GM12865 (cell line): ENCODE measurements at regions not wholly inside any gene's neighbourhood (a gene's known extent, or its start where the extent isn't known, plus 50 kb on each side); places are given as distances from the start of the nearest gene placed in this dataset.

ENCODE experiments used
- DNase-seq: peaks from one replicate; pipeline ENCODE4 v3.0.0; 2010; ENCODE audit warnings: low read depth
- H3K4me3 ChIP-seq: 2 replicates; pipeline ENCODE4 v1.5.1; 2011; ENCODE audit warnings: mild to moderate bottlenecking, low read depth, low read length, control low read depth
- TF ChIP-seq, protein P1 (sequence below): IDR thresholded peaks from 2 replicates; pipeline ENCODE4 v1.5.1; 2011; ENCODE audit warnings: low read length, control low read depth, low read depth, inconsistent platforms; ENCODE audit not compliant: insufficient read depth; ENCODE audit errors: missing control alignments

GRCh38 chr17:77376795-77377709 is 236.3 kb downstream of the SEC14L1 start:
- DNase-seq = no peak
- no peak overlapping the region for H3K4me3 ChIP-seq
- TF ChIP-seq, protein P1, sequence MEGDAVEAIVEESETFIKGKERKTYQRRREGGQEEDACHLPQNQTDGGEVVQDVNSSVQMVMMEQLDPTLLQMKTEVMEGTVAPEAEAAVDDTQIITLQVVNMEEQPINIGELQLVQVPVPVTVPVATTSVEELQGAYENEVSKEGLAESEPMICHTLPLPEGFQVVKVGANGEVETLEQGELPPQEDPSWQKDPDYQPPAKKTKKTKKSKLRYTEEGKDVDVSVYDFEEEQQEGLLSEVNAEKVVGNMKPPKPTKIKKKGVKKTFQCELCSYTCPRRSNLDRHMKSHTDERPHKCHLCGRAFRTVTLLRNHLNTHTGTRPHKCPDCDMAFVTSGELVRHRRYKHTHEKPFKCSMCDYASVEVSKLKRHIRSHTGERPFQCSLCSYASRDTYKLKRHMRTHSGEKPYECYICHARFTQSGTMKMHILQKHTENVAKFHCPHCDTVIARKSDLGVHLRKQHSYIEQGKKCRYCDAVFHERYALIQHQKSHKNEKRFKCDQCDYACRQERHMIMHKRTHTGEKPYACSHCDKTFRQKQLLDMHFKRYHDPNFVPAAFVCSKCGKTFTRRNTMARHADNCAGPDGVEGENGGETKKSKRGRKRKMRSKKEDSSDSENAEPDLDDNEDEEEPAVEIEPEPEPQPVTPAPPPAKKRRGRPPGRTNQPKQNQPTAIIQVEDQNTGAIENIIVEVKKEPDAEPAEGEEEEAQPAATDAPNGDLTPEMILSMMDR = no peak

- no peak for DNase-seq
- TF ChIP-seq, protein P1 = no peak
- H3K4me3 ChIP-seq = no peak overlapping the region
Measured at GRCh38 chr17:77377710-77378235, 237.0 kb downstream of the SEC14L1 start.

DNA sequence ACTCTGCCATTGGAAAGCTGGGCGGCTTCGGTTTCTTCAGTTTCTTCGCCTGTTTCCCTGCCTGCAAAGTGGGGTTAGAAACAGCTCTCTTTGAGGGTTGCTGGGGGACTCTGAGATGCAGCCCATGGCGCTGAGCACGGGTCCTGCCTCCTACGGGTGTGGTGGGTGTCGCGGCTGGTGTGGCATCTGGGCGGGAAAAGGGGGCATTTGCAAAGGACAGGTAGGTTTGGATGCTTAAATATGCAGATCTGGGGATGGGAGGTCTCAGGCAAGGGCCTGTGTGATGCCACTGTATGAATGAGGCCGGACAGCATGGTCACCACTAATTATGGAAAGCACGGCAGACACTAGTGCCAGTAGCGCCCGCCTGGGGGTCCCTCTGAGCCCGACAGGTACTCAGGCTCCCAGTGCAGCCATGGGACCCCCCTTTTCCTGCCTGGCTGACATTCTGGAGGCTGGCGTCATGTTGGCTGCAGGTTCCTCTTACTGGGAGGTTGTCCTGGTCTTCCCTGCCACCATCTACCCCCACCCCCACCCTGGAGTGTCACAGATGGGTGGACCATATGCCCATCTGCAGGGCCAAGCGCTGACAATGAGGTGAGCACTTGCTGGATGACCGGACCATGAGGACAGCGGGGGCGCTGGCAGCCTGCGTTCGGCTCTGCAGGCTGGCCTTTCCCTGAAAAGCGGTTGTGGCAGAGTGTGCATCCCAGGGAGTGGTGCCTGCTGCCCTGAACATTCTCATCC is 237.7 kb downstream of the SEC14L1 start:
- DNase-seq = no peak
- TF ChIP-seq, protein P1 = no peak
- H3K4me3 ChIP-seq = no peak overlapping the region

DNA sequence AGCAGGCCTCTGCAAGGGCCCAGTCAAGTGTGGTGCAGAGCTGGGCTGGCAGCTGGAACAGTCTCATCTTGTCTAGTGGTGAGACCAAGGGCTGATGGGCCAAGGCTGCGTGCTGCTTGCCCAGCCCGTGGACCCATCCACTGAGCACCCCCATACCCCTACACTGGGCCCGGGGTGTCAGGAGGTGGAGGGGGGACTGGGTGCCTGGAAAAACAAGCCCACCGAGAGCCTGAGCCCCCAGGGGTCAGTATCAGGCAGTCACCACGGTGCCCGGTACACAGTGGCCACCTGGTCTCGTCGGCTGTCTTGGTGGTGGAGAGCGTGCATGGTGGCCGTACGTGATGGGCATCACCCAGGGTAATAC is 238.3 kb downstream of the SEC14L1 start:
- DNase-seq = no peak
- TF ChIP-seq, protein P1 = no peak
- H3K4me3 ChIP-seq = no peak overlapping the region

- DNase-seq = no peak
- TF ChIP-seq, protein P1 = no peak
Measured at GRCh38 chr17:77379832-77380231, 239.1 kb downstream of the SEC14L1 start.

DNA sequence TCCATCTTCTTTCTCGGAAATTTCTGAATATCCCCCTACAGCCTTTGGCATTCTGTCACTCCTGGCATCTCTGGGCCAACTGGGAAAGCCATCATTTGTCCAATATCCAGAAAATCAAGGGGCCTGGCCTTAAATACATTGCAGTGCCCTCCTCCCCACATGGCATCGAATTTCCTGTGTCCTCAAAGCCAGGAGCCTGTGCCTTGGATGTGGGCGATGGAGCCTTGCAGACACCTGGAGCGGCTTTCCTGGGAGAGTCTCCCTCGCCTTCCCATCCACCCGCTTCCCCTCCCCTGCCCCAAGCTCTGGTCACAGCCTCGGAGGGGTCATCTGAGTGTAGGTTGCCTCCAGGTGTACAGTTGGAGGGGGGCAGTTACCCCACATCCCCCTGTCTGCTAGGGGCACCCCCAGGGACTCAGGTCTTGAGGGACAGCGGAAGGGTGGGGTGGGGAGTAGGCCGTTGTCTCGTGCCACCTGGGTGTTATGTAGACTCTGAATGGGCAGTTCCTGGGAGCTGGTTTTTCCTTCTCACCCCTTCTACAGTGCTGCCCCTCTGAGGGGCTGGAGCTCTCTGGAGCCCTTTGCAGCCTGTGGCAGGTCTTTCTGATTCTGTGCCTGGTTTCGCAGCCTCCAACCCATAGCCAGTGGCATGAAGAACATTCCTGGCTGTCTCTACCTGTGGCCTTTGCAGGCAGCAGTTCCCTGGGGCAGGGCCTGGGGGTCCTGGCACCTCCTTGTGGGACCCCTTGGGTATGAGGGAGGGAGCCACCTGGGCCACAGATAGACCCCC is 239.8 kb downstream of the SEC14L1 start:
- TF ChIP-seq, protein P1 = no peak
- no peak overlapping the region for H3K4me3 ChIP-seq
- DNase-seq = no peak

More at GRCh38 chr17:77379832-77380231, 239.1 kb downstream of the SEC14L1 start:
- no peak overlapping the region for H3K4me3 ChIP-seq
